GM12874 (cell line): ENCODE measurements at regions not wholly inside any gene's neighbourhood (a gene's known extent, or its start where the extent isn't known, plus 50 kb on each side); places are given as distances from the start of the nearest gene placed in this dataset.

Experiments used
- TF ChIP-seq, protein P1 (sequence below): IDR thresholded peaks from 2 replicates; pipeline ENCODE4 v1.5.1; 2011; ENCODE audit warnings: low read depth, mild to moderate bottlenecking, control low read depth, low read length, moderate library complexity; ENCODE audit not compliant: insufficient read depth

DNA sequence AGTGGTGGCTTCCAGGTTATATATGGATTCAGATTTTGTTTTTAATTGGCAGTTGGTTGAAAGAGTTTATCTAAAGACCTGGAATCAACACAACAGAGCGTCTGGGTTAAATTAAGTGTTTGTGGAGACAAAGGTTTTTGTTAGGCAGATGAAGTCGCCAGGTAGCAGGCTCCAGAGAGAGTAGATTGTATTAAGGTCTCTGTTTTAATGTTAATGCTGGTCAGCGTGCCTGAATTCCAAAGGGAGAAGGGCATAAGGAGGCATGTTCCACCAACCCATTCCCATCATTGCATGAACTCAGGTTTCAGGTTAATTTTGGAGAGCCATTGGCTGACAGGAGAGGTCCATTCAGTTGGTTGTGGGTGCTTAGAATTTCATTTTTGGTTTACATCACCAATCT, 744.1 kb upstream of the GJE1 start:
- TF ChIP-seq, protein P1, sequence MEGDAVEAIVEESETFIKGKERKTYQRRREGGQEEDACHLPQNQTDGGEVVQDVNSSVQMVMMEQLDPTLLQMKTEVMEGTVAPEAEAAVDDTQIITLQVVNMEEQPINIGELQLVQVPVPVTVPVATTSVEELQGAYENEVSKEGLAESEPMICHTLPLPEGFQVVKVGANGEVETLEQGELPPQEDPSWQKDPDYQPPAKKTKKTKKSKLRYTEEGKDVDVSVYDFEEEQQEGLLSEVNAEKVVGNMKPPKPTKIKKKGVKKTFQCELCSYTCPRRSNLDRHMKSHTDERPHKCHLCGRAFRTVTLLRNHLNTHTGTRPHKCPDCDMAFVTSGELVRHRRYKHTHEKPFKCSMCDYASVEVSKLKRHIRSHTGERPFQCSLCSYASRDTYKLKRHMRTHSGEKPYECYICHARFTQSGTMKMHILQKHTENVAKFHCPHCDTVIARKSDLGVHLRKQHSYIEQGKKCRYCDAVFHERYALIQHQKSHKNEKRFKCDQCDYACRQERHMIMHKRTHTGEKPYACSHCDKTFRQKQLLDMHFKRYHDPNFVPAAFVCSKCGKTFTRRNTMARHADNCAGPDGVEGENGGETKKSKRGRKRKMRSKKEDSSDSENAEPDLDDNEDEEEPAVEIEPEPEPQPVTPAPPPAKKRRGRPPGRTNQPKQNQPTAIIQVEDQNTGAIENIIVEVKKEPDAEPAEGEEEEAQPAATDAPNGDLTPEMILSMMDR: no peak

DNA sequence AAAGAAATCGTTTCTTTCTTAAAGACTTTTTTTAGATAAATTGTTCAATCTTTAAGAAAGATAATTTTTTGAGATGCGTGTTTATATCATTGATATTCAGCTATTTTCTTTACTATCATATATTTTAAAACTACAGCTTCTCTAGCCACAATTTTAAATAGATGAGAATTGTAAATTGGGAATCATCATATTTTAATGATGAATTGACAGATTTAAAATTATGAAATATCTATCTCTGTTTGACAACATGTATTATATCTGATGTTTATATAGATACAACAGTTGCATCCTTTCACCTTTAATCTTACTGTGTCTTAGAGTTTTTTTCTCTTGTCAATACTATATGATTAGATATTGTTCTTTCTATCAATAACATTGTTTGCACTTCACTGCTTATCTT, 762.3 kb upstream of the GJE1 start:
- TF ChIP-seq, protein P1: no peak

DNA sequence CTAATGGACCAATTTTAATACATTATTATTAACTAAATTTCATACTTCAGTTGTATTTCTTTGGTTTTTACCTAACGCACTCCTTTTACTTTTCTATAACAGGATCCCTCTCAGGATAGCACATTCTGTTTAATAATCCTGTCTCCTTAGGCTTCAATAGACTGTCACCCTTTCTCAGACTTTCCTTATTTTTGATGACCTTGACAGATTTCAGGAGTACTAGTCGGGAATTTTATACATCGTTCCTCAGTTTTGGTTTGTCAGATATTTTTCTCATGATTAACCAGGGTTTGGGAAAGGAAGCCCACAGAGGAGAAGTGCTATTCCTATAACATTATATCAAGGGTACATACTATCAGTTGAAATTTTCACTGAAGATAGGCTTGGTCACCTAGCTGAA, 768.0 kb upstream of the GJE1 start:
- TF ChIP-seq, protein P1: no peak

DNA sequence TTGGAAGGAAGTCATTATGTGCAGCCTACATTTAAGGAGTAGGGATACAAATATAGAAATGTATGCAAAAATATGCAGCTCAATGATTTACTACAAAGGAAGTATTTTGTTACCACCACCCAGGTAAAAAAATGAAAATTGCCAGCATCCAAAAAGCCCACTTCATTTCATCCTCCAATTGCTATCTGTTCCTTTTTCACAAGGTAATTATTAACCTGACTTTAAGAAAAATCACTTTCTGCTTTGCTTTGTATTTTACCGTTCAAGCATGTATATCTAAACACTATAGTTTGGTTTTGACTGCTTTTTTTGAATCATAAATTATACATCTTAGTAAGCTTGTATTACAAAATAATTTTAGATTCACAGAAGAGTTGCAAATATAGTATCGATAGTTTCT, 768.5 kb upstream of the GJE1 start:
- TF ChIP-seq, protein P1: no peak

DNA sequence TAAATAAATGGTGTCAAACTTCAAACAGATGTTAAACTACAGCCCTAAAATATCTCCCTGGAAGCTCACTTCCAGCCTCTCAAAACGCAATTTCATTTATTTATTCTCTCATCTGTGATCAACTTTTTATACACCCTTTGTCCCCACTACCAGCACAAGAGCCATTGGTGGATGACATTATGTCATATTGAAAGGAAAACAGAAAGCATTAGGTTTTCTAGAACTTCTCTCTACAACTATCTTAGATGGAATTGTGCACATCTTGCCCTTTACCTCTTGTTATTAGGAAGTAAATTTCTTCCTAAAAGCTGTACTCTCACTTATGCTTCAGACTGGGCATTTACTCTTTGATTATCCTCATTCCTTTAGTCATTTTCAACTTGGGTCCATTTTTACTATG, 771.2 kb upstream of the GJE1 start:
- TF ChIP-seq, protein P1: no peak

DNA sequence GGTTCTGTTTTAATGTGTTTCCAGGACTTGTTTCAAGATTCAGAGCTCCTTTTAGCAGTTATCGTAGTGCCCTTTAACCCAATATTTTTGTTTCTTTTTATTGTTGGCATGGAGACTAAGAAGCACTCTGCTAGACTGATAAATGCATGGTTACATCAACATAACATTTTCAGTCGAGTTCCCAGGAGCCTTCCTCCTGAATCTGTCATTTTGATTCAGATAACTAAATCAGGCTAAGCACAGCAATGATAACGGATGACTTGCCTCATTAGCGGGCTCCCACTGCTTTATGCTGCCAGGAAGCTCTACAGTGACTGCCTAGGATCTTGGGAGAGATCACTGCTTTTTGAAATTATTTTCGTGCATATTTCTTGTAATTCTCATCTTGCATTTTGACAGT, 772.8 kb upstream of the GJE1 start:
- TF ChIP-seq, protein P1: no peak

DNA sequence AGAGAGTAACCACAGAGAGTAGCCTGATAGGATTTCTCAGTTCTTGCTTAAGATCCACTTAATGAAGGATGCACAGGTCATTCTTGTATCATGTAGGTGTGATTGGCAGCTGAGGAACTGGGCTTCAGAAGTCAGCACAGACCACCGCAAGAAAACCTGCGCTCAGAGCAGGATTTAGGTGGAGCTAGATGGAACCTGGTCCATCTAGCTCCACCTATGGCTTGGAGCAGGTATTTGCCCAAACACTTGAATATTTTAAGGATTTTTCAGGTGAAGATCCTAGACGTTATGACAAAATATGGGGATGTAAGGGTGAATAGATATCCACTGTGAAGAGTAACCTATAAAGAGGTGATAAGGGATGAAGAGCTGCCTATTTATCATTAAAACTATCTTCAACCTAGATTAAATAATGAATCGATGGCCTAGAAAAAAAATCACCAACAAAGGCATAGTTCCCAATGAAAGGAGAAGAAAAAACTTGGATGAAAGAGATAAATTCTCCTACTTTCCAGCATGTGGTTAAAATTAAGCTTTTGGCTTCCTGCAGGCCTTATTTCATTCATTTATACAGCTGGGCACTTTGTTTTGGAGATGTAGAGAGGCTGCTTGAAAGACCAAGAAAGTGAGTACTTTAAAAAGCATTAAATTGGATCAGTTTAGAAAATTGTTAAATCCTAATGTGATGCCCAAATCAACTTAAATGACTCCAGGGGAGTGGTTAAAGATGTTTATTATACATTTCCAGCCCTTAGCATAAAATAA, 778.4 kb upstream of the GJE1 start:
- TF ChIP-seq, protein P1: no peak
